ENCODE measurements at regions not wholly inside any gene's neighbourhood (a gene's known extent, or its start where the extent isn't known, plus 50 kb on each side); places are given as distances from the start of the nearest gene placed in this dataset.
"Not testable (repeated sequence)": the region's sequence is repeated elsewhere in the genome, so short reads cannot be mapped to it uniquely, and the experiment has no call there.

DNA sequence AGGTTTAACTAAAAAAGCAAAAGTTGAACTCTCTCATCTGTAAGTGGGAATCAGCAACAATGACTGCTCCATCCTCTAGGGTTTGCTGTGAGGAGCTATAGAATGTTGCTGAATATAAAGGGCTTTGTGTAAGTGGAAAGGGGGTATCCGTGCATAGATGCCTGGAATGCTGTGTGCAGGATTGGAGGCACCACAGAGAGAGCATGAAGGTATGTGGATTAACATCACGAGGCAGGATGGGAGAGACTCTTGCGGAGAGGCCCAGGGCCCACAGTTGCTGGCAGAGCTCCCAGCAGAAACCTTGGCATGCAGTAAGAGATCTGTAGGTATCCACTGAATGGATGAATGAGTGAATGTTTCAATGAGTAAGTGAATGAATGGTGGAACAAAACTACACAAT lies 298.7 kb upstream of the DDI1 start:
- ChIA-PET POLR2A (no interaction called here), CTCF (ENCODE audit: unreplicated experiment) (no interaction called here)
- H3K9me3 ChIP-seq (ENCODE audit: low read length) = no peaks in the 10 kb centered on the region
- no peaks in the 10 kb centered on the region for H3K9me2 ChIP-seq (ENCODE audit: insufficient read depth, low read length)
- H3K4me3 ChIP-seq (ENCODE audit: low read depth, low read length, poor library complexity, severe bottlenecking) = no peak overlapping the region
- no peak overlapping the region for H2AFZ ChIP-seq (ENCODE audit: low read length)
- no peaks in the 10 kb centered on the region for H3K36me3 ChIP-seq (ENCODE audit: insufficient read depth, low read length)
- no peaks in the 10 kb centered on the region for H3K4me1 ChIP-seq (ENCODE audit: insufficient read depth, low read length, poor library complexity, severe bottlenecking)
- intact Hi-C loops (cut with micrococcal nuclease; ENCODE audit: unreplicated experiment) = no loop called here
- no peak overlapping the region for H3K27ac ChIP-seq (ENCODE audit: low read depth, low read length, poor library complexity, severe bottlenecking)
- H3K79me2 ChIP-seq (ENCODE audit: insufficient read depth, low read depth, low read length) = no peaks in the 10 kb centered on the region
- H4K20me1 ChIP-seq (ENCODE audit: insufficient read depth, low read length) = no peaks in the 10 kb centered on the region
- no TSS peak for BruUV-seq (replicated peaks)
- no peak overlapping the region for H3K4me2 ChIP-seq (ENCODE audit: low read length)
- no peak for DNase-seq (ENCODE audit: low spot score)
- TF ChIP-seq, protein P1, sequence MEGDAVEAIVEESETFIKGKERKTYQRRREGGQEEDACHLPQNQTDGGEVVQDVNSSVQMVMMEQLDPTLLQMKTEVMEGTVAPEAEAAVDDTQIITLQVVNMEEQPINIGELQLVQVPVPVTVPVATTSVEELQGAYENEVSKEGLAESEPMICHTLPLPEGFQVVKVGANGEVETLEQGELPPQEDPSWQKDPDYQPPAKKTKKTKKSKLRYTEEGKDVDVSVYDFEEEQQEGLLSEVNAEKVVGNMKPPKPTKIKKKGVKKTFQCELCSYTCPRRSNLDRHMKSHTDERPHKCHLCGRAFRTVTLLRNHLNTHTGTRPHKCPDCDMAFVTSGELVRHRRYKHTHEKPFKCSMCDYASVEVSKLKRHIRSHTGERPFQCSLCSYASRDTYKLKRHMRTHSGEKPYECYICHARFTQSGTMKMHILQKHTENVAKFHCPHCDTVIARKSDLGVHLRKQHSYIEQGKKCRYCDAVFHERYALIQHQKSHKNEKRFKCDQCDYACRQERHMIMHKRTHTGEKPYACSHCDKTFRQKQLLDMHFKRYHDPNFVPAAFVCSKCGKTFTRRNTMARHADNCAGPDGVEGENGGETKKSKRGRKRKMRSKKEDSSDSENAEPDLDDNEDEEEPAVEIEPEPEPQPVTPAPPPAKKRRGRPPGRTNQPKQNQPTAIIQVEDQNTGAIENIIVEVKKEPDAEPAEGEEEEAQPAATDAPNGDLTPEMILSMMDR (conservative IDR thresholded peaks at IDR 0.05; ENCODE audit: low read length) = no peak
- TF ChIP-seq EZH2phosphoT487 (IDR thresholded peaks at IDR 0.05; ENCODE audit: borderline replicate concordance, low read depth, low read length) = no peak

DNA sequence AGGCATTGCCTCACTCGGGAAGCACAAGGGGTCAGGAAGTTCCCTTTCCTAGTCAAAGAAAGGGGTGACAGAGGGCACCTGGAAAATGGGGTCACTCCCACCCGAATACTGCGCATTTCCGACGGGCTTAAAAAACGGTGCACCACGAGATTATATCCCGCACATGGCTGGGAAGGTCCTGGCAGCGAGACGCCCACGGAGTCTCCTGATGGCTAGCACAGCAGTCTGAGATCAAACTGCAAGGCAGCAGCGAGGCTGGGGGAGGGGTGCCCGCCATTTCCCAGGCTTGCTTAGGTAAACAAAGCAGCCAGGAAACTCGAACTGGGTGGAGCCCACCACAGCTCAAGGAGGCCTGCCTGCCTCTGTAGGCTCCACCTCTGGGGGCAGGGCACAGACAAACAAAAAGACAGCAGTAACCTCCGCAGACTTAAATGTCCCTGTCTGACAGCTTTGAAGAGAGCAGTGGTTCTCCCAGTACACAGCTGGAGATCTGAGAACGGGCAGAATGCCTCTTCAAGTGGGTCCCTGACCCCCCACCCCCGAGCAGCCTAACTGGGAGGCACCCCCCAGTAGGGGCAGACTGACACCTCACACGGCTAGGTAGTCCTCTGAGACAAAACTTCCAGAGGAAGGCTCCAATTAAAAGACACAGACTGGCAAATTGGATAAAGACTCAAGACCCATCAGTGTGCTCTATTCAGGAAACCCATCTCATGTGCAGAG lies 297.2 kb upstream of the DDI1 start:
- H3K27ac ChIP-seq (ENCODE audit: low read depth, low read length, poor library complexity, severe bottlenecking); H3K9me3 ChIP-seq (ENCODE audit: low read length); intact Hi-C loops (cut with micrococcal nuclease; ENCODE audit: unreplicated experiment); CTCF ChIA-PET (ENCODE audit: unreplicated experiment); H3K4me1 ChIP-seq (ENCODE audit: insufficient read depth, low read length, poor library complexity, severe bottlenecking); H3K9me2 ChIP-seq (ENCODE audit: insufficient read depth, low read length); POLR2A ChIA-PET; H4K20me1 ChIP-seq (ENCODE audit: insufficient read depth, low read length); H3K4me2 ChIP-seq (ENCODE audit: low read length); H2AFZ ChIP-seq (ENCODE audit: low read length); DNase-seq (ENCODE audit: low spot score); H3K79me2 ChIP-seq (ENCODE audit: insufficient read depth, low read depth, low read length); BruUV-seq (replicated peaks); H3K36me3 ChIP-seq (ENCODE audit: insufficient read depth, low read length); H3K4me3 ChIP-seq (ENCODE audit: low read depth, low read length, poor library complexity, severe bottlenecking): not testable (repeated sequence)

DNA sequence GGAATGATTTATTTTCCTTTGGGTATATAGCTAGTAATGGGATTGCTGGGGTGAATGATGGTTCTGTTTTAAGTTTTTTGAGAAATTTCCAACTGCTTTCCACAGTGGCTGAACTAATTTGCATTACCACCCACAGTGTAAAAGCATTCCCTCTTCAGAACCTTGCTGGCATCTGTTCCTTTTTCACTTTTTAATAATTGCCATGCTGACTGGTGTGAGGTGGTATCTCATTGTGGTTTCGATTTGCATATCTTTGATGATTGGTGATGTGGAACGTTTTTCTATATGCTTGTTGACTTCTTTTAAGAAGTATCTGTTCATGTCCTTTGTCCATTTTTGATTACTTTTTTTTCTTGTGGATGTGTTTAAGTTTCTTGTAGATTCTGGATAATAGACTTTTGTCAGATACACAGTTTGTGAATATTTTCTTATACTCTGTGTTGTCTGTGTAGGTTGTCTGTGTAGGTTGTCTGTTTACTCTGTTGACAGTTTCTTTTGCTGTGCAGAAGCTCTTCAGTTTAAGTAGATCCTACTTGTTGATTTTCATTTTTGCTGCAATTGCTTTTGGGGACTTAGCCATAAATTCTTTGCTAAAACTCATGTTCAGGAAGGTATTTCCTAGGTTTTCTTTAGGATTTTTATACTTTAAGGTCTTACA lies 291.8 kb upstream of the DDI1 start:
- H3K36me3 ChIP-seq (ENCODE audit: insufficient read depth, low read length) = no peaks in the 10 kb centered on the region
- H3K4me2 ChIP-seq (ENCODE audit: low read length) = peak overlapping the region; percentile 48
- DNase-seq (ENCODE audit: low spot score) = peak; percentile 35
- H3K9me3 ChIP-seq (ENCODE audit: low read length) = peaks cover 8% of the 10 kb centered on the region; the same call in 1 of the 2 replicates
- TF ChIP-seq, protein P1 (conservative IDR thresholded peaks at IDR 0.05; ENCODE audit: low read length) = no peak
- no peak for TF ChIP-seq EZH2phosphoT487 (IDR thresholded peaks at IDR 0.05; ENCODE audit: borderline replicate concordance, low read depth, low read length)
- no TSS peak for BruUV-seq (replicated peaks)
- H3K4me1 ChIP-seq (ENCODE audit: insufficient read depth, low read length, poor library complexity, severe bottlenecking) = peaks cover 15% of the 10 kb centered on the region
- ChIA-PET CTCF (ENCODE audit: unreplicated experiment) (interaction anchor here (1.0 kb wide), 1 partner anchor 418 kb away, joined by 3 read pairs; no protein-coding TSS in a partner anchor), POLR2A (no interaction called here)
- 0 out of 2 replicates have a peak overlapping the region, but pooled peaks have one; percentile 23 for H2AFZ ChIP-seq (ENCODE audit: low read length)
- no peaks in the 10 kb centered on the region for H3K79me2 ChIP-seq (ENCODE audit: insufficient read depth, low read depth, low read length)
- H3K27ac ChIP-seq (ENCODE audit: low read depth, low read length, poor library complexity, severe bottlenecking) = peak overlapping the region; percentile 31
- intact Hi-C loops (cut with micrococcal nuclease; ENCODE audit: unreplicated experiment) = no loop called here
- H3K9me2 ChIP-seq (ENCODE audit: insufficient read depth, low read length) = no peaks in the 10 kb centered on the region
- peak overlapping the region; percentile 25 for H3K4me3 ChIP-seq (ENCODE audit: low read depth, low read length, poor library complexity, severe bottlenecking)
- H4K20me1 ChIP-seq (ENCODE audit: insufficient read depth, low read length) = no peaks in the 10 kb centered on the region

All from OCI-LY7 (cell line).